ENCODE measurements at regions not wholly inside any gene's neighbourhood (a gene's known extent, or its start where the extent isn't known, plus 50 kb on each side); places are given as distances from the start of the nearest gene placed in this dataset.

GRCh38 chr4:160969925-160970324 lies 1193.9 kb downstream of the FSTL5 start:
- no peak overlapping the region for H3K4me3 ChIP-seq (ENCODE audit: low read depth, low read length)
- no peak for DNase-seq (ENCODE audit: low read depth)
- no peak for TF ChIP-seq CTCF (IDR thresholded peaks at IDR 0.05; ENCODE audit: insufficient read depth, low read depth, low read length)

- no peak for TF ChIP-seq CTCF (IDR thresholded peaks at IDR 0.05; ENCODE audit: insufficient read depth, low read depth, low read length)
- DNase-seq (ENCODE audit: low read depth): no peak
- no peak overlapping the region for H3K4me3 ChIP-seq (ENCODE audit: low read depth, low read length)
These were observed 1183.7 kb downstream of the FSTL5 start for GRCh38 chr4:160980091-160980490.

GRCh38 chr4:160981083-160981482 lies 1182.7 kb downstream of the FSTL5 start:
- no peak for DNase-seq (ENCODE audit: low read depth)
- H3K4me3 ChIP-seq (ENCODE audit: low read depth, low read length): no peak overlapping the region
- no peak for TF ChIP-seq CTCF (IDR thresholded peaks at IDR 0.05; ENCODE audit: insufficient read depth, low read depth, low read length)

- no peak for DNase-seq (ENCODE audit: low read depth)
- no peak for TF ChIP-seq CTCF (IDR thresholded peaks at IDR 0.05; ENCODE audit: insufficient read depth, low read depth, low read length)
- H3K4me3 ChIP-seq (ENCODE audit: low read depth, low read length): no peak overlapping the region
These were observed 1180.8 kb downstream of the FSTL5 start for GRCh38 chr4:160983035-160983434.

- no peak for TF ChIP-seq CTCF (IDR thresholded peaks at IDR 0.05; ENCODE audit: insufficient read depth, low read depth, low read length)
- no peak for DNase-seq (ENCODE audit: low read depth)
- H3K4me3 ChIP-seq (ENCODE audit: low read depth, low read length): no peak overlapping the region
These were observed 1161.4 kb downstream of the FSTL5 start for GRCh38 chr4:161002386-161002785.

GRCh38 chr4:161003418-161004057 lies 1160.3 kb downstream of the FSTL5 start:
- H3K4me3 ChIP-seq (ENCODE audit: low read depth, low read length): no peak overlapping the region
- DNase-seq (ENCODE audit: low read depth): no peak
- TF ChIP-seq CTCF (IDR thresholded peaks at IDR 0.05; ENCODE audit: insufficient read depth, low read depth, low read length): no peak

- H3K4me3 ChIP-seq (ENCODE audit: low read depth, low read length): no peak overlapping the region
- DNase-seq (ENCODE audit: low read depth): no peak
- TF ChIP-seq CTCF (IDR thresholded peaks at IDR 0.05; ENCODE audit: insufficient read depth, low read depth, low read length): no peak
These were observed 1158.1 kb downstream of the FSTL5 start for GRCh38 chr4:161005746-161006145.
